ENCODE measurements at regions not wholly inside any gene's neighbourhood (a gene's known extent, or its start where the extent isn't known, plus 50 kb on each side); places are given as distances from the start of the nearest gene placed in this dataset.
A peak's percentile ranks its signal among the peaks of the same experiment; 100 is the strongest.

- TF ChIP-seq HNRNPK (IDR thresholded peaks at IDR 0.05; ENCODE audit: low read depth, low read length, poor library complexity, severe bottlenecking): no peak
- TF ChIP-seq ZNF292 (CRISPR knock-in tag; IDR thresholded peaks at IDR 0.05; ENCODE audit: borderline replicate concordance, low read depth): peak; percentile 43; the same call in 1 of the 2 replicates
- peak; percentile 45; the same call in 1 of the 2 replicates for TF ChIP-seq TFAP4 (IDR thresholded peaks at IDR 0.05; ENCODE audit: borderline replicate concordance, low read depth)
- peak; percentile 74 for TF ChIP-seq ASH2L (IDR thresholded peaks at IDR 0.05; ENCODE audit: insufficient read length, low read depth, low read length)
- TF ChIP-seq MED1 (CRISPR knock-in tag; IDR thresholded peaks at IDR 0.05): peak; percentile 40; the same call in 1 of the 2 replicates
- no peak for TF ChIP-seq ATAD3A (CRISPR knock-in tag; IDR thresholded peaks at IDR 0.05)
- peak; percentile 63; the same call in 1 of the 2 replicates for TF ChIP-seq NCOR1 (IDR thresholded peaks at IDR 0.05; ENCODE audit: borderline replicate concordance, low read length)
- 0 out of 2 replicates have a peak, but pooled peaks have one; percentile 31 for TF ChIP-seq ZNF556 (CRISPR knock-in tag; IDR thresholded peaks at IDR 0.05; ENCODE audit: borderline replicate concordance)
- peak; percentile 79 for TF ChIP-seq PHF21A (CRISPR knock-in tag; IDR thresholded peaks at IDR 0.05)
- TF ChIP-seq CREM (IDR thresholded peaks at IDR 0.05): peak; percentile 55; the same call in 1 of the 2 replicates
- TF ChIP-seq CREM (CRISPR knock-in tag; IDR thresholded peaks at IDR 0.05): no peak
- 0 out of 2 replicates have a peak, but pooled peaks have one; percentile 67 for TF ChIP-seq IRX3 (CRISPR knock-in tag; IDR thresholded peaks at IDR 0.05; ENCODE audit: borderline replicate concordance, low read depth)
- peak; percentile 77; the same call in 1 of the 2 replicates for TF ChIP-seq TBX2 (CRISPR knock-in tag; IDR thresholded peaks at IDR 0.05; ENCODE audit: borderline replicate concordance)
- TF ChIP-seq ZMYM4 (CRISPR knock-in tag; IDR thresholded peaks at IDR 0.05): 0 out of 2 replicates have a peak, but pooled peaks have one; percentile 28
- peak; percentile 61; the same call in 1 of the 2 replicates for TF ChIP-seq SKIL (CRISPR knock-in tag; IDR thresholded peaks at IDR 0.05; ENCODE audit: borderline replicate concordance)
- no peak for TF ChIP-seq ZNF646 (CRISPR knock-in tag; IDR thresholded peaks at IDR 0.05)
These were observed 59.4 kb upstream of the SH3RF3 start (continued) for GRCh38 chr2:109069331-109070194.
